Spleen (tissue), 11 donors: ENCODE measurements at regions not wholly inside any gene's neighbourhood (a gene's known extent, or its start where the extent isn't known, plus 50 kb on each side); places are given as distances from the start of the nearest gene placed in this dataset.

Experiments
- DNase-seq: peaks from one replicate; pipeline ENCODE4 v3.0.0-alpha.2; 2020
- H3K27ac ChIP-seq, 8 donors: fragments of 200-600 bp; sonication (generic) in 7 of 8; 1 replicate in 4 of 8; 2 replicates in 4 of 8; pipeline versions ENCODE4 v1.5.0 to v1.8.0; 2016 to 2021; ENCODE audit warnings: inconsistent platforms in 4 of 8, mild to moderate bottlenecking in 4 of 8, moderate library complexity in 1 of 8
- H3K27me3 ChIP-seq, 7 donors: fragments of 200-600 bp; sonication (generic) in 6 of 7; replicated peaks in 1 of 7; 1 replicate in 4 of 7; 2 replicates in 3 of 7; pipeline versions ENCODE4 v1.5.0 to v1.8.0; 2016 to 2021; ENCODE audit warnings: inconsistent platforms in 3 of 7, mild to moderate bottlenecking in 1 of 7
- H3K36me3 ChIP-seq, 6 donors: fragments of 200-600 bp; sonication (generic) in 5 of 6; 1 replicate in 4 of 6; 2 replicates in 2 of 6; pipeline versions ENCODE4 v1.5.0 to v1.8.0; 2016 to 2021; ENCODE audit warnings: inconsistent platforms in 2 of 6
- H3K4me1 ChIP-seq, 6 donors: fragments of 200-600 bp; sonication (generic) in 5 of 6; 1 replicate in 3 of 6; 2 replicates in 3 of 6; pipeline versions ENCODE4 v1.5.0 to v1.8.0; 2016 to 2021; ENCODE audit warnings: inconsistent platforms in 3 of 6
- H3K4me3 ChIP-seq, 8 donors: fragments of 200-600 bp; sonication (generic) in 7 of 8; 1 replicate in 4 of 8; 2 replicates in 4 of 8; pipeline versions ENCODE4 v1.5.0 to v1.8.0; 2016 to 2021; ENCODE audit warnings: inconsistent platforms in 4 of 8, mild to moderate bottlenecking in 4 of 8, moderate library complexity in 2 of 8
- H3K9me3 ChIP-seq, 8 donors: fragments of 200-600 bp; sonication (generic) in 7 of 8; 1 replicate in 4 of 8; 2 replicates in 4 of 8; pipeline versions ENCODE4 v1.5.0 to v1.8.0; 2016 to 2021; ENCODE audit warnings: inconsistent platforms in 4 of 8
- CTCF ChIP-seq, 11 experiments: fragments of 200-600 bp in 7 of 11; fragments of 450-650 bp in 4 of 11; sonication (generic) in 4 of 11; IDR thresholded peaks in 8 of 11; conservative IDR thresholded peaks in 3 of 11; 1 replicate in 7 of 11; 2 replicates in 4 of 11; pipeline versions ENCODE4 v1.4.0 to v1.8.0; 2016 to 2021; ENCODE audit warnings: antibody characterized with exemption in 11 of 11, inconsistent platforms in 4 of 11, mild to moderate bottlenecking in 1 of 11
- POLR2A ChIP-seq, 3 donors: fragments of 450-650 bp; IDR thresholded peaks; one replicate each; pipeline ENCODE4 v1.5.1; 2017; ENCODE audit warnings: antibody characterized with exemption in 3 of 3, mild to moderate bottlenecking in 1 of 3
- POLR2AphosphoS5 ChIP-seq, 3 donors: sonication (generic); formaldehyde crosslinking; IDR thresholded peaks; one replicate each; pipeline ENCODE4 v1.5.1; 2017; ENCODE audit warnings: antibody characterized with exemption in 3 of 3
- WGBS, 5 donors: extraction: QIAGEN DNeasy Blood & Tissue Kit in 3 of 5; methylation state at CpG; one replicate each; pipeline versions ENCODE4 v1.1.5 to v1.1.7; 2013 to 2018; 5-methylcytosine and 5-hydroxymethylcytosine counted together
- intact Hi-C: fragments of 100-400 bp; cut with DNase I; formaldehyde crosslinking; loops from one replicate; pipeline ENCODE4 v1.15.0; 2023; ENCODE audit warnings: low total_unique reads
- donor health status: healthy with polysubstance abuse.
- donor health status: DM: no; HTN: no; CAD: no; lungs with moderate emphysema.
- donor health status: DM: no; HTN: no; CAD: no.
- donor health status: Bipolar disorder and iron deficiency.
- donor health status: healthy.
- donor health status: DM: no; HTN: no; CAD: no.
- donor health status: DM: yes; HTN: yes; CAD: no.

DNA sequence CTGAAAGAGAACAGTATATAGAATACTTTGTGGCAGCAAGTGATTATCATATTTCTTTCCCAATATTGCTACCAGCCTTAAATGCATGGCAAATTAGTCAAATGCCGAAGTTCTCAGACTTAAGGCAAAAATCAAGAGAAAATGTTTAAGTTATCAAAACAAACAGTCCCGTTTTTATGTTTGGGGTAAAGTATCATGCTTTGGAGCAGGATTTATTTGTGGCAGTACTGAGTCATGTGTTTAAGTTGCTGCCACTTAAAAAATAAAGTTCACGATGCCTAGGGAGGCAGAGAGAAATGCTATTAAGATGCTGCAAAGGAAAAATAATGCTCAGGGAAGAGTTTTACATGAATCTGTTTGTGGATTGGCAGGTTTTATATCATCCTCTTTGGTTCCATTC lies 417.4 kb upstream of the MDFIC2 start:
- WGBS, 5 donors: 80 to 89% (median 88%) methylated on average over 3 of the region's 3 CpGs
- Histone ChIP-seq H3K9me3 (no peaks in the 10 kb centered on the region), H3K27ac (no peak overlapping the region), H3K4me3 (no peak overlapping the region), H3K36me3 (no peaks in the 10 kb centered on the region), H3K4me1 (no peaks in the 10 kb centered on the region), H3K27me3 (no peaks in the 10 kb centered on the region)
- DNase-seq: no peak
- intact Hi-C loops: no loop called here
- TF ChIP-seq POLR2AphosphoS5 (IDR thresholded peaks at IDR 0.05) (no peak), POLR2A (IDR thresholded peaks at IDR 0.05) (no peak), CTCF (IDR thresholded peaks at IDR 0.05 in 8 of 11, conservative IDR thresholded peaks at IDR 0.05 in 3 of 11) (no peak)

GRCh38 chr3:70728311-70728710 lies 415.9 kb upstream of the MDFIC2 start:
- WGBS, 5 donors: 43 to 76% (median 71%) methylated on average over 1 of the region's 1 CpG
- H3K27me3 ChIP-seq: no peaks in the 10 kb centered on the region
- DNase-seq: no peak
- TF ChIP-seq POLR2A (IDR thresholded peaks at IDR 0.05) (no peak), POLR2AphosphoS5 (IDR thresholded peaks at IDR 0.05) (no peak), CTCF (IDR thresholded peaks at IDR 0.05 in 8 of 11, conservative IDR thresholded peaks at IDR 0.05 in 3 of 11) (no peak)
- no peak overlapping the region for H3K27ac ChIP-seq
- H3K4me3 ChIP-seq: no peak overlapping the region
- intact Hi-C loops: no loop called here
- H3K4me1 ChIP-seq: no peaks in the 10 kb centered on the region
- no peaks in the 10 kb centered on the region for H3K9me3 ChIP-seq
- H3K36me3 ChIP-seq: no peaks in the 10 kb centered on the region

GRCh38 chr3:70726961-70727360 lies 414.5 kb upstream of the MDFIC2 start:
- Histone ChIP-seq H3K36me3 (no peaks in the 10 kb centered on the region), H3K4me3 (no peak overlapping the region), H3K9me3 (no peaks in the 10 kb centered on the region), H3K27ac (no peak overlapping the region), H3K4me1 (no peaks in the 10 kb centered on the region), H3K27me3 (no peaks in the 10 kb centered on the region)
- intact Hi-C loops: no loop called here
- TF ChIP-seq CTCF (IDR thresholded peaks at IDR 0.05 in 8 of 11, conservative IDR thresholded peaks at IDR 0.05 in 3 of 11) (no peak), POLR2A (IDR thresholded peaks at IDR 0.05) (no peak), POLR2AphosphoS5 (IDR thresholded peaks at IDR 0.05) (no peak)
- 88 to 96% (median 94%) methylated on average over 2 of the region's 2 CpGs for WGBS, 5 donors
- no peak for DNase-seq

DNA sequence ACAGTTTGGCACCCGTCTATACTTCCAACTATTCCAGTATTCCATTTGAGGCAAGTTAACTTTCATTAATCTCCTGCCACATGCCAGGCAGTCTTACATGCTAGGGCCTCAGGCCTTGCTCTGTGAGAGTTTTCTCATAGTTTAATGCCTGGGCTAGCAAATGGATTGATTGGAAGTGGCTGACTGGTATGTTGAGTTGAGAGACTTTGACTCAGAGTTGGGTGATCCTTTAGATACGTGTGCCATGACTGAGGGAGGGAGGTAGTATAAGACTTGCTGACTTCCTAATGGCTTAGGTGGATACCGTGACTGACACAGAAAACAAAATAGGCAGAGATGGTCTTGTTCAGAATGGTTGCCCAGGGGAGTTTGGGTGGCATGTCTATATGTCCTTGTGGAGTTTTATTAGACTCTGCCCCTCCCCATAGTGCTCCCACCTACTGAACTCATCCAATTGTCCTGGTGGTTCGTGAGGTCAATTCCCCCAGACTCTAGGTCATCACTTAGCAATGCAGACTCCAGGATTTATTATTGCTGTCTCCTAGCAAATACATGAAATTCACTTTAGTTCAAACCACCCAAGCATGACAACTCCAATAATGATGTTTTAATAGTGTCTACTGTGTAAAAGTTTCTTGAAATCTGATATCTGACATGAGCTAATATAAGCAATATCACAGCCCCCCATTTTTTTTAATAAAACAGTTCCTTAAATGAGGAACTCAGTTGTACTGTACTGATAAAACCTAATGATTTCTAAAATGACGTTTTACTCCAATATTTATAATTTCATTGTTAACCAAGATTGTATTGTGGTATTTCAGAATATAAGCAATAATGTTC lies 413.9 kb upstream of the MDFIC2 start:
- H3K27me3 ChIP-seq: no peaks in the 10 kb centered on the region
- intact Hi-C loops: no loop called here
- no peaks in the 10 kb centered on the region for H3K36me3 ChIP-seq
- no peak overlapping the region for H3K4me3 ChIP-seq
- no peaks in the 10 kb centered on the region for H3K4me1 ChIP-seq
- no peak for DNase-seq
- 65 to 89% (median 81%) methylated on average over 5 of the region's 5 CpGs for WGBS, 5 donors
- no peaks in the 10 kb centered on the region for H3K9me3 ChIP-seq
- no peak overlapping the region for H3K27ac ChIP-seq
- TF ChIP-seq POLR2A (IDR thresholded peaks at IDR 0.05) (no peak), CTCF (IDR thresholded peaks at IDR 0.05 in 8 of 11, conservative IDR thresholded peaks at IDR 0.05 in 3 of 11) (no peak), POLR2AphosphoS5 (IDR thresholded peaks at IDR 0.05) (no peak)
